CD14-positive monocyte (primary cell): ENCODE measurements at regions not wholly inside any gene's neighbourhood (a gene's known extent, or its start where the extent isn't known, plus 50 kb on each side); places are given as distances from the start of the nearest gene placed in this dataset.

Source experiments
- DNase-seq, 3 donors: peaks; one replicate each; pipeline ENCODE4 v3.0.0-alpha.2; 2011 to 2022
- H2AFZ ChIP-seq: 2 replicates; pipeline ENCODE4 v1.6.0; 2012; ENCODE audit warnings: mild to moderate bottlenecking, low read depth, low read length, inconsistent platforms; ENCODE audit not compliant: insufficient read depth, poor library complexity, severe bottlenecking
- H3K27ac ChIP-seq, 2 donors: 1 replicate in 1 of 2; 2 replicates in 1 of 2; pipeline ENCODE4 v1.5.1; 2012 to 2013; ENCODE audit warnings: low read length in 2 of 2, control low read depth in 1 of 2, inconsistent platforms in 1 of 2, low read depth in 1 of 2, mild to moderate bottlenecking in 1 of 2
- H3K27me3 ChIP-seq, 2 donors: one replicate each; pipeline versions ENCODE4 v1.6.0 to v1.6.1; 2011 to 2013; ENCODE audit warnings: low read length in 2 of 2; ENCODE audit not compliant: control insufficient read depth in 2 of 2, insufficient read depth in 2 of 2
- H3K36me3 ChIP-seq, 2 donors: replicated peaks in 1 of 2; 1 replicate in 1 of 2; 2 replicates in 1 of 2; pipeline versions ENCODE4 v1.5.1 to v1.6.1; 2012 to 2013; ENCODE audit warnings: low read length in 2 of 2, control low read depth in 1 of 2, inconsistent platforms in 1 of 2, mild to moderate bottlenecking in 1 of 2; ENCODE audit not compliant: insufficient read depth in 2 of 2, control insufficient read depth in 1 of 2
- H3K4me1 ChIP-seq, 2 donors: 1 replicate in 1 of 2; 2 replicates in 1 of 2; pipeline versions ENCODE4 v1.5.1 to v1.6.1; 2012 to 2013; ENCODE audit warnings: low read length in 2 of 2, control low read depth in 1 of 2, inconsistent platforms in 1 of 2, mild to moderate bottlenecking in 1 of 2, moderate library complexity in 1 of 2; ENCODE audit not compliant: insufficient read depth in 2 of 2, control insufficient read depth in 1 of 2
- H3K4me2 ChIP-seq: replicated peaks from 2 replicates; pipeline ENCODE3; 2012; ENCODE audit warnings: low read length, moderate library complexity, mild to moderate bottlenecking; ENCODE audit not compliant: poor library complexity, severe bottlenecking; ENCODE audit errors: extremely low read depth
- H3K4me3 ChIP-seq, 3 experiments: fragments of 200-600 bp in 1 of 3; sonication (generic) in 1 of 3; replicated peaks in 1 of 3; 1 replicate in 2 of 3; 2 replicates in 1 of 3; pipeline ENCODE4 v1.5.1; 2011 to 2013; ENCODE audit warnings: low read length in 3 of 3, mild to moderate bottlenecking in 3 of 3, control low read depth in 2 of 3, low read depth in 2 of 3, inconsistent platforms in 1 of 3, moderate library complexity in 1 of 3
- H3K79me2 ChIP-seq: 2 replicates; pipeline ENCODE4 v1.6.0; 2012; ENCODE audit warnings: mild to moderate bottlenecking, control low read depth, inconsistent platforms, low read length, moderate library complexity; ENCODE audit not compliant: insufficient read depth
- H3K9ac ChIP-seq: 2 replicates; pipeline ENCODE4 v1.6.0; 2017; ENCODE audit warnings: low read length, mild to moderate bottlenecking; ENCODE audit not compliant: insufficient read depth, poor library complexity, severe bottlenecking
- H3K9me3 ChIP-seq, 2 donors: replicated peaks in 1 of 2; 1 replicate in 1 of 2; 2 replicates in 1 of 2; pipeline versions ENCODE4 v1.5.1 to v1.6.1; 2012 to 2013; ENCODE audit warnings: low read length in 2 of 2, control low read depth in 1 of 2; ENCODE audit not compliant: control insufficient read depth in 1 of 2, insufficient read depth in 1 of 2
- H4K20me1 ChIP-seq: 2 replicates; pipeline ENCODE4 v1.6.0; 2012; ENCODE audit warnings: mild to moderate bottlenecking, low read length, control low read depth, moderate library complexity; ENCODE audit not compliant: insufficient read depth
- H3K27ac Mint-ChIP-seq, 7 donors: one replicate each; pipeline ENCODE4 v1.8.0; 2020; ENCODE audit warnings: mild to moderate bottlenecking in 7 of 7, mixed read lengths in 7 of 7, moderate library complexity in 6 of 7, inconsistent platforms in 2 of 7
- H3K27me3 Mint-ChIP-seq, 3 donors: one replicate each; pipeline ENCODE4 v1.8.0; 2021 to 2022; ENCODE audit warnings: low read depth in 3 of 3, mild to moderate bottlenecking in 3 of 3, mixed read lengths in 3 of 3, moderate library complexity in 3 of 3, inconsistent platforms in 1 of 3
- H3K36me3 Mint-ChIP-seq, 2 donors: one replicate each; pipeline ENCODE4 v1.8.0; 2020; ENCODE audit warnings: mixed read lengths in 2 of 2, inconsistent platforms in 1 of 2, mild to moderate bottlenecking in 1 of 2
- H3K4me1 Mint-ChIP-seq: one replicate; pipeline ENCODE4 v1.8.0; 2020; ENCODE audit warnings: mild to moderate bottlenecking, mixed read lengths
- H3K4me3 Mint-ChIP-seq, 2 donors: one replicate each; pipeline ENCODE4 v1.8.0; 2020; ENCODE audit warnings: mild to moderate bottlenecking in 2 of 2, mixed read lengths in 2 of 2, moderate library complexity in 1 of 2
- H3K9me3 Mint-ChIP-seq, 7 donors: one replicate each; pipeline ENCODE4 v1.8.0; 2020 to 2022; ENCODE audit warnings: mixed read lengths in 7 of 7, mild to moderate bottlenecking in 6 of 7, moderate library complexity in 6 of 7, inconsistent platforms in 2 of 7
- WGBS: methylation state at CpG from one replicate; pipeline ENCODE4 v1.1.5; 2013; ENCODE audit warnings: missing lambda C conversion rate; ENCODE audit not compliant: insufficient coverage; 5-methylcytosine and 5-hydroxymethylcytosine counted together
- intact Hi-C, 2 donors: fragments of 100-400 bp; cut with micrococcal nuclease; formaldehyde crosslinking; loops; one replicate each; pipeline versions ENCODE4 v1.15.0 to v1.15.1; 2023
- TF ChIP-seq, protein P1 (sequence below): fragments of 200-600 bp; IDR thresholded peaks from one replicate; pipeline ENCODE4 v1.8.0; 2022; ENCODE audit warnings: antibody characterized with exemption, mild to moderate bottlenecking

DNA sequence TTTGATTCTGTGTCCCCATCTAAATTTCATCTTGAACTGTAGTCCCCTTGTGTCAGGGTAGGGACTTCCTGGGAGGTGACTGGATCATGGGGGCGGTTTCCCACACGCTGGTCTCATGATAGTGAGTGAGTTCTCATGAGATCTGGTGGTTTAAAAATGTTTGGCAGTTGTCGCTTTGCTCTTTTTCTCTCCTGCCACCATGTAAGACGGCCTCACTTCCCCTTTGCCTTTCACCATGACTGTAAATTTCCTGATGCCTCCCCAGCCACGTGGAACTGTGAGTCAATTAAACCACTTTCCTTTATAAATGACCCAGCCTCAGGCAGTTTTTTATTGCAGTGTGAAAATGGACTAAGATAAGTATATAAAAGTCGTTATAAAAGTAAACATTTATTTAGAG lies 80.5 kb upstream of the SGK1 start:
- peak; percentile 89 to 95 (median 90) for DNase-seq
- H3K4me3 Mint-ChIP-seq: no peak overlapping the region
- no peaks in the 10 kb centered on the region for H4K20me1 ChIP-seq
- no peaks in the 10 kb centered on the region for H3K36me3 ChIP-seq
- H3K27me3 Mint-ChIP-seq: peaks cover 0 to 3% (median under 1%) of the 10 kb centered on the region in 3 donors
- H3K9me3 ChIP-seq: no peaks in the 10 kb centered on the region
- H3K4me3 ChIP-seq: no peak overlapping the region
- H3K9ac ChIP-seq: no peak overlapping the region
- H3K27me3 ChIP-seq: no peaks in the 10 kb centered on the region
- H3K4me2 ChIP-seq: no peak overlapping the region
- peaks cover 13 to 21% of the 10 kb centered on the region in 2 donors for H3K4me1 ChIP-seq
- H2AFZ ChIP-seq: no peak overlapping the region
- no peaks in the 10 kb centered on the region for H3K79me2 ChIP-seq
- H3K36me3 Mint-ChIP-seq: peaks cover 0 to 3% of the 10 kb centered on the region in 2 donors
- TF ChIP-seq, protein P1, sequence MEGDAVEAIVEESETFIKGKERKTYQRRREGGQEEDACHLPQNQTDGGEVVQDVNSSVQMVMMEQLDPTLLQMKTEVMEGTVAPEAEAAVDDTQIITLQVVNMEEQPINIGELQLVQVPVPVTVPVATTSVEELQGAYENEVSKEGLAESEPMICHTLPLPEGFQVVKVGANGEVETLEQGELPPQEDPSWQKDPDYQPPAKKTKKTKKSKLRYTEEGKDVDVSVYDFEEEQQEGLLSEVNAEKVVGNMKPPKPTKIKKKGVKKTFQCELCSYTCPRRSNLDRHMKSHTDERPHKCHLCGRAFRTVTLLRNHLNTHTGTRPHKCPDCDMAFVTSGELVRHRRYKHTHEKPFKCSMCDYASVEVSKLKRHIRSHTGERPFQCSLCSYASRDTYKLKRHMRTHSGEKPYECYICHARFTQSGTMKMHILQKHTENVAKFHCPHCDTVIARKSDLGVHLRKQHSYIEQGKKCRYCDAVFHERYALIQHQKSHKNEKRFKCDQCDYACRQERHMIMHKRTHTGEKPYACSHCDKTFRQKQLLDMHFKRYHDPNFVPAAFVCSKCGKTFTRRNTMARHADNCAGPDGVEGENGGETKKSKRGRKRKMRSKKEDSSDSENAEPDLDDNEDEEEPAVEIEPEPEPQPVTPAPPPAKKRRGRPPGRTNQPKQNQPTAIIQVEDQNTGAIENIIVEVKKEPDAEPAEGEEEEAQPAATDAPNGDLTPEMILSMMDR: no peak
- intact Hi-C loops: no loop called here
- H3K9me3 Mint-ChIP-seq: peaks cover under 1 to 11% (median 7%) of the 10 kb centered on the region in 7 donors
- WGBS: 40% methylated on average over 1 of the region's 6 CpGs
- peak overlapping the region; percentile 55 to 94 (median 90) for H3K27ac Mint-ChIP-seq
- peaks cover 31% of the 10 kb centered on the region for H3K4me1 Mint-ChIP-seq
- peak overlapping the region in 1 of 2 donors; percentile 78 for H3K27ac ChIP-seq

DNA sequence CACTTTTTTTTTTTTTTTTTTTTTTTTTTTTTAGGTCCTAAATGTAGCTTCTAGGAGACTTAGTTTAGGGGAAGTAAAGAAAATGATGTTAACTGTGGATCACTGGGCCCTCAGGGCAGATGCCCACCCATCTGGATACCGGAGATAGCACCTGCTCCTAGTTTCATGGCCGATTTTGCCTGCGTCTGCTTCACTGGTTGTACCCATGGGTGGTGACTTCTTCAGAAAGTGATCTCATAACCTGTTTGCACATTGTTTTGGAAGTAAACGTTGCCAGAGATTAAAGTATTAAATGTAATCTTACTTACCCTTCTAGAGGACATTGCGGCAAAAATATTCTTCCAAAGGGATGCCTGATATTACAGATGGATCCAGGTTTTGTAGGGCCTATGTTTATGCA lies 79.8 kb upstream of the SGK1 start:
- Histone ChIP-seq H3K9me3 (no peaks in the 10 kb centered on the region), H3K4me1 (peaks cover 13 to 21% of the 10 kb centered on the region in 2 donors), H3K4me3 (no peak overlapping the region), H3K27ac (no peak overlapping the region), H3K4me2 (no peak overlapping the region), H3K9ac (no peak overlapping the region), H3K79me2 (no peaks in the 10 kb centered on the region), H3K36me3 (no peaks in the 10 kb centered on the region), H4K20me1 (no peaks in the 10 kb centered on the region), H3K27me3 (no peaks in the 10 kb centered on the region), H2AFZ (no peak overlapping the region)
- H3K4me3 Mint-ChIP-seq: no peak overlapping the region
- peaks cover 0 to 6% (median 5%) of the 10 kb centered on the region in 7 donors for H3K9me3 Mint-ChIP-seq
- TF ChIP-seq, protein P1: no peak
- no peak for DNase-seq
- peaks cover 0 to 3% of the 10 kb centered on the region in 2 donors for H3K36me3 Mint-ChIP-seq
- H3K27ac Mint-ChIP-seq: peak overlapping the region in 6 of 7 donors; percentile 86 to 94 (median 91)
- H3K27me3 Mint-ChIP-seq: peaks cover 0 to 3% (median 0%) of the 10 kb centered on the region in 3 donors
- H3K4me1 Mint-ChIP-seq: peaks cover 29% of the 10 kb centered on the region
- WGBS: 80% methylated on average over 1 of the region's 5 CpGs
- intact Hi-C loops: no loop called here
